Mesenchymal stem cell (in vitro differentiated cells and primary cell): ENCODE measurements at regions not wholly inside any gene's neighbourhood (a gene's known extent, or its start where the extent isn't known, plus 50 kb on each side); places are given as distances from the start of the nearest gene placed in this dataset.

ENCODE experiments used
- DNase-seq: peaks from one replicate; pipeline ENCODE4 v3.0.0-alpha.2; 2013
- H2AFZ ChIP-seq: one replicate; pipeline ENCODE4 v1.6.1; 2013; ENCODE audit warnings: low read depth, mild to moderate bottlenecking, control low read depth, inconsistent platforms, low read length, moderate library complexity
- H2AK5ac ChIP-seq: 2 replicates; pipeline ENCODE4 v1.6.1; 2013; ENCODE audit warnings: low read length, moderate library complexity, mild to moderate bottlenecking, inconsistent platforms; ENCODE audit not compliant: severe bottlenecking
- H2BK120ac ChIP-seq: one replicate; pipeline ENCODE4 v1.6.1; 2013; ENCODE audit warnings: low read depth, mild to moderate bottlenecking, inconsistent platforms, low read length, moderate library complexity
- H2BK12ac ChIP-seq, 2 experiments: one replicate each; pipeline ENCODE4 v1.6.1; 2013; ENCODE audit warnings: inconsistent platforms in 2 of 2, low read length in 2 of 2, mild to moderate bottlenecking in 2 of 2, moderate library complexity in 2 of 2, control low read depth in 1 of 2
- H2BK15ac ChIP-seq: one replicate; pipeline ENCODE4 v1.6.1; 2013; ENCODE audit warnings: mild to moderate bottlenecking, low read depth, inconsistent platforms; ENCODE audit not compliant: poor library complexity, severe bottlenecking
- H2BK5ac ChIP-seq: 2 replicates; pipeline ENCODE4 v1.6.1; 2013; ENCODE audit warnings: low read depth, mild to moderate bottlenecking, low read length, control low read depth, inconsistent platforms; ENCODE audit not compliant: poor library complexity, severe bottlenecking
- H3K14ac ChIP-seq, 2 experiments: one replicate each; pipeline ENCODE4 v1.6.1; 2013; ENCODE audit warnings: inconsistent platforms in 2 of 2, low read length in 2 of 2, control low read depth in 1 of 2, mild to moderate bottlenecking in 1 of 2, moderate library complexity in 1 of 2
- H3K18ac ChIP-seq, 2 experiments: one replicate each; pipeline ENCODE4 v1.6.1; 2013; ENCODE audit warnings: inconsistent platforms in 2 of 2, low read length in 2 of 2, control low read depth in 1 of 2, low read depth in 1 of 2, mild to moderate bottlenecking in 1 of 2
- H3K23ac ChIP-seq, 2 experiments: one replicate each; pipeline ENCODE4 v1.6.1; 2013; ENCODE audit warnings: inconsistent platforms in 2 of 2, low read length in 2 of 2, mild to moderate bottlenecking in 2 of 2, moderate library complexity in 2 of 2, control low read depth in 1 of 2
- H3K27ac ChIP-seq: 2 replicates; pipeline ENCODE4 v1.5.1; 2013; ENCODE audit warnings: mild to moderate bottlenecking, moderate library complexity, low read length, control low read depth, inconsistent platforms; ENCODE audit not compliant: poor library complexity, severe bottlenecking
- H3K27me3 ChIP-seq, 2 experiments: 2 replicates each; pipeline versions ENCODE4 v1.6.1 to v1.7.0; 2013; ENCODE audit warnings: low read length in 2 of 2, mild to moderate bottlenecking in 2 of 2, moderate library complexity in 2 of 2, control low read depth in 1 of 2, inconsistent platforms in 1 of 2; ENCODE audit not compliant: control insufficient read depth in 1 of 2, insufficient read depth in 1 of 2
- H3K36me3 ChIP-seq, 2 experiments: 2 replicates each; pipeline versions ENCODE4 v1.6.1 to v1.7.0; 2013; ENCODE audit warnings: low read length in 2 of 2, control low read depth in 1 of 2, inconsistent platforms in 1 of 2, low read depth in 1 of 2, mild to moderate bottlenecking in 1 of 2; ENCODE audit not compliant: insufficient read depth in 2 of 2, control insufficient read depth in 1 of 2
- H3K4ac ChIP-seq, 2 experiments: one replicate each; pipeline ENCODE4 v1.6.1; 2013; ENCODE audit warnings: inconsistent platforms in 2 of 2, low read length in 2 of 2, mild to moderate bottlenecking in 2 of 2, moderate library complexity in 2 of 2, control low read depth in 1 of 2, low read depth in 1 of 2
- H3K4me1 ChIP-seq: 2 replicates; pipeline ENCODE4 v1.6.1; 2013; ENCODE audit warnings: low read depth, low read length, control low read depth; ENCODE audit not compliant: control insufficient read depth, insufficient read depth
- H3K4me2 ChIP-seq: 2 replicates; pipeline ENCODE4 v1.6.1; 2013; ENCODE audit warnings: low read length, mild to moderate bottlenecking, inconsistent platforms; ENCODE audit not compliant: poor library complexity, severe bottlenecking
- H3K4me3 ChIP-seq, 2 experiments: 2 replicates each; pipeline versions ENCODE4 v1.5.1 to v1.7.0; 2013; ENCODE audit warnings: low read length in 2 of 2, mild to moderate bottlenecking in 2 of 2, control low read depth in 1 of 2, low read depth in 1 of 2; ENCODE audit not compliant: insufficient read depth in 1 of 2
- H3K79me1 ChIP-seq: replicated peaks from 2 replicates; pipeline ENCODE4 v1.6.1; 2013; ENCODE audit warnings: mild to moderate bottlenecking, control low read depth, low read length, inconsistent platforms; ENCODE audit not compliant: poor library complexity, severe bottlenecking
- H3K9ac ChIP-seq: 2 replicates; pipeline ENCODE4 v1.7.0; 2013; ENCODE audit warnings: mild to moderate bottlenecking, low read length, moderate library complexity
- H3K9me3 ChIP-seq: 2 replicates; pipeline ENCODE4 v1.7.0; 2013; ENCODE audit warnings: mild to moderate bottlenecking, low read length; ENCODE audit not compliant: control insufficient read depth
- H4K8ac ChIP-seq: one replicate; pipeline ENCODE4 v1.6.1; 2013; ENCODE audit warnings: inconsistent platforms, mild to moderate bottlenecking, low read length, moderate library complexity
- H4K91ac ChIP-seq: one replicate; pipeline ENCODE4 v1.6.1; 2013; ENCODE audit warnings: mild to moderate bottlenecking, low read length, inconsistent platforms
- WGBS: methylation state at CpG from one replicate; pipeline ENCODE4 v1.1.7; 2013; ENCODE audit warnings: mixed read lengths; 5-methylcytosine and 5-hydroxymethylcytosine counted together

GRCh38 chr16:59478838-59479237 lies 744.7 kb upstream of the GOT2 start:
- no peak for DNase-seq
- H2BK12ac ChIP-seq, result no peak overlapping the region
- no peak overlapping the region for H4K8ac ChIP-seq
- no peak overlapping the region for H2BK5ac ChIP-seq
- peaks cover 4% of the 10 kb centered on the region for H3K9me3 ChIP-seq
- H3K36me3 ChIP-seq, result no peaks in the 10 kb centered on the region
- no peaks in the 10 kb centered on the region for H3K4me1 ChIP-seq
- no peak overlapping the region for H3K14ac ChIP-seq
- no peak overlapping the region for H2BK15ac ChIP-seq
- no peak overlapping the region for H3K4me3 ChIP-seq
- H3K9ac ChIP-seq, result peak overlapping the region; percentile 50
- H3K4ac ChIP-seq, result no peak overlapping the region
- no peak overlapping the region for H2AFZ ChIP-seq
- no peak overlapping the region for H3K4me2 ChIP-seq
- no peak overlapping the region for H2BK120ac ChIP-seq
- no peak overlapping the region for H3K23ac ChIP-seq
- WGBS, result 96% methylated on average over 3 of the region's 3 CpGs
- H2AK5ac ChIP-seq, result no peak overlapping the region
- no peaks in the 10 kb centered on the region for H3K27me3 ChIP-seq
- no peaks in the 10 kb centered on the region for H3K79me1 ChIP-seq
- H3K18ac ChIP-seq, result no peak overlapping the region
- no peak overlapping the region for H3K27ac ChIP-seq
- no peak overlapping the region for H4K91ac ChIP-seq

GRCh38 chr16:59470556-59470955 lies 736.4 kb upstream of the GOT2 start:
- Histone ChIP-seq H3K4me1 (no peaks in the 10 kb centered on the region), H3K14ac (no peak overlapping the region), H3K9ac (no peak overlapping the region), H3K27ac (no peak overlapping the region), H4K91ac (no peak overlapping the region), H3K36me3 (no peaks in the 10 kb centered on the region), H2AFZ (no peak overlapping the region), H3K27me3 (no peaks in the 10 kb centered on the region), H2BK15ac (no peak overlapping the region), H3K18ac (no peak overlapping the region), H4K8ac (no peak overlapping the region), H2BK12ac (no peak overlapping the region), H2AK5ac (no peak overlapping the region), H3K4me2 (no peak overlapping the region), H3K4me3 (no peak overlapping the region), H3K79me1 (no peaks in the 10 kb centered on the region), H3K23ac (no peak overlapping the region), H3K4ac (no peak overlapping the region), H2BK5ac (no peak overlapping the region), H2BK120ac (no peak overlapping the region), H3K9me3 (peaks cover 4% of the 10 kb centered on the region)
- 94% methylated on average over 2 of the region's 2 CpGs for WGBS
- DNase-seq, result no peak

- H4K8ac ChIP-seq, result no peak overlapping the region
- no CpG with 5 or more reads among the region's 1 CpG for WGBS
- H3K79me1 ChIP-seq, result no peaks in the 10 kb centered on the region
- H3K4me3 ChIP-seq, result no peak overlapping the region
- H4K91ac ChIP-seq, result no peak overlapping the region
- H3K9ac ChIP-seq, result no peak overlapping the region
- H3K9me3 ChIP-seq, result peaks cover under 1% of the 10 kb centered on the region
- no peak overlapping the region for H3K18ac ChIP-seq
- H2BK15ac ChIP-seq, result no peak overlapping the region
- DNase-seq, result no peak
- H2AFZ ChIP-seq, result no peak overlapping the region
- no peaks in the 10 kb centered on the region for H3K4me1 ChIP-seq
- no peak overlapping the region for H3K4ac ChIP-seq
- no peak overlapping the region for H3K27ac ChIP-seq
- no peak overlapping the region for H2BK12ac ChIP-seq
- no peaks in the 10 kb centered on the region for H3K36me3 ChIP-seq
- H3K27me3 ChIP-seq, result no peaks in the 10 kb centered on the region
- H2AK5ac ChIP-seq, result no peak overlapping the region
- H3K4me2 ChIP-seq, result no peak overlapping the region
- no peak overlapping the region for H3K14ac ChIP-seq
- H2BK5ac ChIP-seq, result no peak overlapping the region
- H2BK120ac ChIP-seq, result no peak overlapping the region
- H3K23ac ChIP-seq, result no peak overlapping the region
Measured at GRCh38 chr16:59469266-59469665, 735.1 kb upstream of the GOT2 start.

GRCh38 chr16:59463776-59464175 lies 729.7 kb upstream of the GOT2 start:
- no peak overlapping the region for H2AK5ac ChIP-seq
- no peak overlapping the region for H3K4me3 ChIP-seq
- H2BK120ac ChIP-seq, result no peak overlapping the region
- no peaks in the 10 kb centered on the region for H3K4me1 ChIP-seq
- no peaks in the 10 kb centered on the region for H3K79me1 ChIP-seq
- H3K4ac ChIP-seq, result no peak overlapping the region
- no peaks in the 10 kb centered on the region for H3K27me3 ChIP-seq
- no peak overlapping the region for H2BK12ac ChIP-seq
- no peak overlapping the region for H2BK5ac ChIP-seq
- no peak for DNase-seq
- no peaks in the 10 kb centered on the region for H3K36me3 ChIP-seq
- no peak overlapping the region for H2AFZ ChIP-seq
- no peak overlapping the region for H3K27ac ChIP-seq
- no peak overlapping the region for H3K23ac ChIP-seq
- H3K18ac ChIP-seq, result no peak overlapping the region
- H3K14ac ChIP-seq, result no peak overlapping the region
- H4K8ac ChIP-seq, result no peak overlapping the region
- H4K91ac ChIP-seq, result no peak overlapping the region
- H2BK15ac ChIP-seq, result no peak overlapping the region
- H3K4me2 ChIP-seq, result no peak overlapping the region
- no peaks in the 10 kb centered on the region for H3K9me3 ChIP-seq
- H3K9ac ChIP-seq, result no peak overlapping the region
